GM23338 (cell line): ENCODE measurements at regions not wholly inside any gene's neighbourhood (a gene's known extent, or its start where the extent isn't known, plus 50 kb on each side); places are given as distances from the start of the nearest gene placed in this dataset.
"Not testable (repeated sequence)": the region's sequence is repeated elsewhere in the genome, so short reads cannot be mapped to it uniquely, and the experiment has no call there.

Experiments used
- ATAC-seq: fragments of 200-7000 bp; cut with Tn5 transposase; 3 replicates; pipeline ENCODE4 v1.9.1; 2020
- DNase-seq: peaks from one replicate; pipeline ENCODE4 v3.0.0-alpha.2; 2015; ENCODE audit warnings: low spot score
- H2AFZ ChIP-seq: fragments of 200-600 bp; sonication (generic); 2 replicates; pipeline ENCODE4 v1.8.0; 2016; ENCODE audit warnings: antibody characterized with exemption, mild to moderate bottlenecking, moderate library complexity
- H3F3A ChIP-seq: fragments of 200-600 bp; sonication (generic); replicated peaks from 2 replicates; pipeline ENCODE4 v1.8.0; 2017; ENCODE audit warnings: antibody characterized with exemption, mixed run types, low read depth
- H3K27ac ChIP-seq: fragments of 200-600 bp; sonication (generic); 2 replicates; pipeline ENCODE4 v1.6.1; 2016; ENCODE audit warnings: low read depth
- H3K27me3 ChIP-seq: fragments of 200-600 bp; sonication (generic); 2 replicates; pipeline ENCODE4 v1.8.0; 2016; ENCODE audit warnings: mild to moderate bottlenecking, mixed run types, moderate library complexity; ENCODE audit not compliant: insufficient read depth
- H3K36me3 ChIP-seq: fragments of 200-600 bp; sonication (generic); 2 replicates; pipeline ENCODE4 v1.8.0; 2016; ENCODE audit warnings: mild to moderate bottlenecking; ENCODE audit not compliant: insufficient read depth
- H3K4me1 ChIP-seq: fragments of 200-600 bp; sonication (generic); 2 replicates; pipeline ENCODE4 v1.8.0; 2016; ENCODE audit warnings: mild to moderate bottlenecking, moderate library complexity; ENCODE audit not compliant: insufficient read depth
- H3K4me2 ChIP-seq: fragments of 200-600 bp; sonication (generic); 2 replicates; pipeline ENCODE4 v1.7.1; 2017; ENCODE audit warnings: mixed run types
- H3K4me3 ChIP-seq: fragments of 200-600 bp; sonication (generic); 2 replicates; pipeline ENCODE4 v1.6.1; 2016; ENCODE audit warnings: mixed run types
- H3K79me2 ChIP-seq: fragments of 200-600 bp; sonication (generic); replicated peaks from 2 replicates; pipeline ENCODE4 v1.8.0; 2017; ENCODE audit warnings: mild to moderate bottlenecking; ENCODE audit not compliant: insufficient read depth
- H3K9me2 ChIP-seq: fragments of 200-600 bp; sonication (generic); 2 replicates; pipeline ENCODE4 v1.8.0; 2017; ENCODE audit not compliant: insufficient read depth
- H4K20me1 ChIP-seq: fragments of 200-600 bp; sonication (generic); replicated peaks from 2 replicates; pipeline ENCODE4 v1.8.0; 2017; ENCODE audit warnings: mild to moderate bottlenecking; ENCODE audit not compliant: insufficient read depth
- H3K27ac Mint-ChIP-seq: 2 replicates; pipeline ENCODE4 v1.8.0; 2020; ENCODE audit warnings: inconsistent platforms, mild to moderate bottlenecking, moderate library complexity, mixed read lengths
- H3K27me3 Mint-ChIP-seq: 3 replicates; pipeline ENCODE4 v1.8.0; 2022; ENCODE audit warnings: low read depth, mild to moderate bottlenecking, moderate library complexity, mixed read lengths, inconsistent platforms; ENCODE audit not compliant: insufficient read depth, poor library complexity
- H3K36me3 Mint-ChIP-seq: 3 replicates; pipeline ENCODE4 v1.8.0; 2021; ENCODE audit warnings: low read depth, mild to moderate bottlenecking, inconsistent platforms, moderate library complexity, mixed read lengths
- H3K4me1 Mint-ChIP-seq: 3 replicates; pipeline ENCODE4 v1.8.0; 2020; ENCODE audit warnings: mild to moderate bottlenecking, inconsistent platforms, mixed read lengths
- H3K4me3 Mint-ChIP-seq: 3 replicates; pipeline ENCODE4 v1.8.0; 2021; ENCODE audit warnings: moderate library complexity, mild to moderate bottlenecking, inconsistent platforms, mixed read lengths
- H3K9me3 Mint-ChIP-seq: 3 replicates; pipeline ENCODE4 v1.8.0; 2020; ENCODE audit warnings: moderate library complexity, mild to moderate bottlenecking, inconsistent platforms, mixed read lengths
- CTCF ChIP-seq, 2 experiments: fragments of 200-600 bp in 1 of 2; sonication (generic) in 1 of 2; conservative IDR thresholded peaks; 2 replicates each; pipeline versions ENCODE4 v1.5.1 to v1.6.1; 2016 to 2017; ENCODE audit warnings: antibody characterized with exemption in 2 of 2, low read depth in 2 of 2, mild to moderate bottlenecking in 2 of 2, moderate library complexity in 1 of 2
- EZH2 ChIP-seq: fragments of 200-600 bp; sonication (generic); IDR thresholded peaks from one replicate; pipeline ENCODE4 v1.8.0; 2017; ENCODE audit warnings: antibody characterized with exemption, mild to moderate bottlenecking, low read depth; ENCODE audit not compliant: unreplicated experiment
- JUNB ChIP-seq: IDR thresholded peaks from one replicate; pipeline ENCODE4 v1.6.1; 2016; ENCODE audit warnings: antibody characterized with exemption; ENCODE audit not compliant: unreplicated experiment
- REST ChIP-seq: IDR thresholded peaks from one replicate; pipeline ENCODE4 v1.6.1; 2018; ENCODE audit warnings: antibody characterized with exemption; ENCODE audit not compliant: unreplicated experiment
- STAT1 ChIP-seq: IDR thresholded peaks from one replicate; pipeline ENCODE4 v1.6.1; 2016; ENCODE audit warnings: antibody characterized with exemption; ENCODE audit not compliant: unreplicated experiment
- ZNF114 ChIP-seq: fragments of 250-450 bp; sonication (Bioruptor Pico); IDR thresholded peaks from 2 replicates; pipeline ENCODE4 v1.5.0; 2020; ENCODE audit warnings: mild to moderate bottlenecking, moderate library complexity
- ZNF462 ChIP-seq: fragments of 250-450 bp; sonication (Bioruptor Pico); IDR thresholded peaks from 2 replicates; pipeline ENCODE4 v1.5.0; 2020; ENCODE audit warnings: mild to moderate bottlenecking, moderate library complexity

- TF ChIP-seq ZNF462 (CRISPR knock-in tag) = no peak
- no peak for TF ChIP-seq ZNF114 (CRISPR knock-in tag)
Measured at GRCh38 chr5:25295067-25295466, 650.3 kb upstream of the CDH10 start (continued).

- not testable (repeated sequence) for H4K20me1 ChIP-seq, H3K4me1 ChIP-seq, H3K36me3 ChIP-seq, H3K36me3 Mint-ChIP-seq, DNase-seq, H3K9me3 Mint-ChIP-seq, H3K27me3 Mint-ChIP-seq, H3K27me3 ChIP-seq, H3K4me3 ChIP-seq, H3K27ac ChIP-seq, H3K79me2 ChIP-seq, H3K4me2 ChIP-seq, ATAC-seq, H3K9me2 ChIP-seq, H3K4me3 Mint-ChIP-seq, H2AFZ ChIP-seq, H3K27ac Mint-ChIP-seq, H3K4me1 Mint-ChIP-seq, H3F3A ChIP-seq
Measured at GRCh38 chr5:25289766-25290165, 645.0 kb upstream of the CDH10 start.

GRCh38 chr5:25286319-25286718 lies 641.5 kb upstream of the CDH10 start:
- Histone ChIP-seq H3F3A (no peaks in the 10 kb centered on the region), H3K79me2 (no peaks in the 10 kb centered on the region), H3K4me1 (no peaks in the 10 kb centered on the region), H3K27me3 (no peaks in the 10 kb centered on the region), H3K27ac (no peak overlapping the region), H2AFZ (no peak overlapping the region), H3K4me2 (no peak overlapping the region), H3K36me3 (no peaks in the 10 kb centered on the region), H3K9me2 (no peaks in the 10 kb centered on the region), H3K4me3 (no peak overlapping the region), H4K20me1 (no peaks in the 10 kb centered on the region)
- no peak for ATAC-seq
- H3K9me3 Mint-ChIP-seq = no peaks in the 10 kb centered on the region; the same call in 2 of the 3 replicates
- H3K4me1 Mint-ChIP-seq = no peaks in the 10 kb centered on the region
- no peak for DNase-seq
- H3K27ac Mint-ChIP-seq = no peak overlapping the region
- H3K4me3 Mint-ChIP-seq = no peak overlapping the region
- H3K27me3 Mint-ChIP-seq = no peaks in the 10 kb centered on the region
- H3K36me3 Mint-ChIP-seq = no peaks in the 10 kb centered on the region; the same call in 2 of the 3 replicates
- TF ChIP-seq STAT1 (no peak), JUNB (no peak), CTCF (conservative IDR thresholded peaks at IDR 0.05; ENCODE audit: low read depth in 2 of 2) (no peak), REST (no peak), EZH2 (no peak)
